ENCODE measurements at regions not wholly inside any gene's neighbourhood (a gene's known extent, or its start where the extent isn't known, plus 50 kb on each side); places are given as distances from the start of the nearest gene placed in this dataset.

- Histone ChIP-seq H3K36me3 (no peaks in the 10 kb centered on the region), H3K27me3 (replicated peaks; ENCODE audit: insufficient read depth) (no peaks in the 10 kb centered on the region), H3K27ac (no peak overlapping the region), H3K4me3 (no peak overlapping the region), H3K4me1 (ENCODE audit: control insufficient read depth in 1 of 2, low read depth in 2 of 2) (no peaks in the 10 kb centered on the region), H3K9me3 (no peaks in the 10 kb centered on the region)
- DNase-seq (ENCODE audit: low spot score) (no peak), ATAC-seq (ENCODE audit: insufficient number of reproducible peaks, low FRiP score, low read depth) (no peak)
- TF ChIP-seq CTCF (IDR thresholded peaks at IDR 0.05), result no peak
Measured at GRCh38 chr18:41858761-41859555, 96.1 kb upstream of the PIK3C3 start.

GRCh38 chr18:41853280-41853679, 101.8 kb upstream of the PIK3C3 start:
- Histone ChIP-seq H3K4me1 (ENCODE audit: control insufficient read depth in 1 of 2, low read depth in 2 of 2) (no peaks in the 10 kb centered on the region), H3K4me3 (no peak overlapping the region), H3K9me3 (no peaks in the 10 kb centered on the region), H3K36me3 (no peaks in the 10 kb centered on the region), H3K27me3 (replicated peaks; ENCODE audit: insufficient read depth) (no peaks in the 10 kb centered on the region), H3K27ac (no peak overlapping the region)
- ATAC-seq (ENCODE audit: insufficient number of reproducible peaks, low FRiP score, low read depth) (no peak), DNase-seq (ENCODE audit: low spot score) (no peak)
- no peak for TF ChIP-seq CTCF (IDR thresholded peaks at IDR 0.05)

- TF ChIP-seq CTCF (IDR thresholded peaks at IDR 0.05), result no peak
Measured at GRCh38 chr18:41850781-41851180, 104.3 kb upstream of the PIK3C3 start.

GRCh38 chr18:41849632-41850031, 105.4 kb upstream of the PIK3C3 start:
- no peak for ATAC-seq (ENCODE audit: insufficient number of reproducible peaks, low FRiP score, low read depth)
- DNase-seq (ENCODE audit: low spot score), result no peak
- no peaks in the 10 kb centered on the region for H3K4me1 ChIP-seq (ENCODE audit: control insufficient read depth in 1 of 2, low read depth in 2 of 2)
- H3K36me3 ChIP-seq, result no peaks in the 10 kb centered on the region
- H3K27ac ChIP-seq, result no peak overlapping the region
- H3K27me3 ChIP-seq (replicated peaks; ENCODE audit: insufficient read depth), result no peaks in the 10 kb centered on the region
- H3K4me3 ChIP-seq, result no peak overlapping the region
- TF ChIP-seq CTCF (IDR thresholded peaks at IDR 0.05), result no peak
- H3K9me3 ChIP-seq, result no peaks in the 10 kb centered on the region

More at GRCh38 chr18:41850781-41851180, 104.3 kb upstream of the PIK3C3 start:
- no peak for ATAC-seq (ENCODE audit: insufficient number of reproducible peaks, low FRiP score, low read depth)
- Histone ChIP-seq H3K27me3 (replicated peaks; ENCODE audit: insufficient read depth) (no peaks in the 10 kb centered on the region), H3K36me3 (no peaks in the 10 kb centered on the region), H3K9me3 (no peaks in the 10 kb centered on the region), H3K4me3 (no peak overlapping the region), H3K27ac (no peak overlapping the region), H3K4me1 (ENCODE audit: control insufficient read depth in 1 of 2, low read depth in 2 of 2) (no peaks in the 10 kb centered on the region)
- no peak for DNase-seq (ENCODE audit: low spot score)

- H3K27me3 ChIP-seq (replicated peaks; ENCODE audit: insufficient read depth), result no peaks in the 10 kb centered on the region
- no peaks in the 10 kb centered on the region for H3K4me1 ChIP-seq (ENCODE audit: control insufficient read depth in 1 of 2, low read depth in 2 of 2)
- TF ChIP-seq CTCF (IDR thresholded peaks at IDR 0.05), result no peak
- no peak overlapping the region for H3K27ac ChIP-seq
- no peak for ATAC-seq (ENCODE audit: insufficient number of reproducible peaks, low FRiP score, low read depth)
- no peaks in the 10 kb centered on the region for H3K9me3 ChIP-seq
- no peak for DNase-seq (ENCODE audit: low spot score)
- no peaks in the 10 kb centered on the region for H3K36me3 ChIP-seq
- no peak overlapping the region for H3K4me3 ChIP-seq
Measured at GRCh38 chr18:41845563-41845962, 109.5 kb upstream of the PIK3C3 start.
